DND-41 (cell line): ENCODE measurements at regions not wholly inside any gene's neighbourhood (a gene's known extent, or its start where the extent isn't known, plus 50 kb on each side); places are given as distances from the start of the nearest gene placed in this dataset.

Source experiments
- CTCF ChIP-seq: IDR thresholded peaks from 2 replicates; pipeline ENCODE4 v1.5.1; 2012; ENCODE audit warnings: borderline replicate concordance, low read length, moderate library complexity, mild to moderate bottlenecking; ENCODE audit not compliant: poor library complexity, severe bottlenecking; ENCODE audit errors: extremely low read depth
- EZH2 ChIP-seq: IDR thresholded peaks from 3 replicates; pipeline ENCODE4 v1.6.1; 2012; ENCODE audit warnings: borderline replicate concordance, low read depth, mild to moderate bottlenecking, moderate library complexity, low read length, inconsistent platforms; ENCODE audit not compliant: severe bottlenecking

DNA sequence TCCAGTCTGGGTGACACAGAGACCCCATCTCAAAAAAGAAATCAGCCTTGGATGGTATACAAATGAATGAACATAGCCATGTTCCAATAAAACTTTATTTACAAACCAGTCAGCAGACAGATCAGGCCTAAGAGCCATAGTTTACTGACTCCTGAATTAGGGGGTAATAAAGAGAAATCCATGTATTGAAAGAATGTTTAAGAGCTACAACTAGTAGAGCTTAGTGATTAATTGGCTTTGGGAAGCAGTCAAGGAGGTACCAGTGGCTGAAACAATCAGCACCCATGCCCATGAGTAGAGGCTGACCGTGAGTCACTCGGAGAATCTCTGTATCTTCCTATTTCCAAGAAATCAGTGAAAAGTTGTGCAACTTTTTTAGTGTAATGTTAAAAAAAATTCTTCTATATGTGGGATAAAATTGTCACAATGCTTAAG, 223.6 kb upstream of the RREB1 start:
- TF ChIP-seq CTCF = no peak
- TF ChIP-seq EZH2 = no peak
